ENCODE measurements at regions not wholly inside any gene's neighbourhood (a gene's known extent, or its start where the extent isn't known, plus 50 kb on each side); places are given as distances from the start of the nearest gene placed in this dataset.

- no peak for TF ChIP-seq EZH2phosphoT487 (IDR thresholded peaks at IDR 0.05; ENCODE audit: borderline replicate concordance, low read length)
- TF ChIP-seq, protein P1, sequence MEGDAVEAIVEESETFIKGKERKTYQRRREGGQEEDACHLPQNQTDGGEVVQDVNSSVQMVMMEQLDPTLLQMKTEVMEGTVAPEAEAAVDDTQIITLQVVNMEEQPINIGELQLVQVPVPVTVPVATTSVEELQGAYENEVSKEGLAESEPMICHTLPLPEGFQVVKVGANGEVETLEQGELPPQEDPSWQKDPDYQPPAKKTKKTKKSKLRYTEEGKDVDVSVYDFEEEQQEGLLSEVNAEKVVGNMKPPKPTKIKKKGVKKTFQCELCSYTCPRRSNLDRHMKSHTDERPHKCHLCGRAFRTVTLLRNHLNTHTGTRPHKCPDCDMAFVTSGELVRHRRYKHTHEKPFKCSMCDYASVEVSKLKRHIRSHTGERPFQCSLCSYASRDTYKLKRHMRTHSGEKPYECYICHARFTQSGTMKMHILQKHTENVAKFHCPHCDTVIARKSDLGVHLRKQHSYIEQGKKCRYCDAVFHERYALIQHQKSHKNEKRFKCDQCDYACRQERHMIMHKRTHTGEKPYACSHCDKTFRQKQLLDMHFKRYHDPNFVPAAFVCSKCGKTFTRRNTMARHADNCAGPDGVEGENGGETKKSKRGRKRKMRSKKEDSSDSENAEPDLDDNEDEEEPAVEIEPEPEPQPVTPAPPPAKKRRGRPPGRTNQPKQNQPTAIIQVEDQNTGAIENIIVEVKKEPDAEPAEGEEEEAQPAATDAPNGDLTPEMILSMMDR (IDR thresholded peaks at IDR 0.05; ENCODE audit: low read depth, low read length, poor library complexity, severe bottlenecking) = no peak
These were observed 1364.9 kb downstream of the PCDH9 start for GRCh38 chr13:65865206-65865605.
